RWPE1 (cell line): ENCODE measurements at regions not wholly inside any gene's neighbourhood (a gene's known extent, or its start where the extent isn't known, plus 50 kb on each side); places are given as distances from the start of the nearest gene placed in this dataset.

ENCODE experiments used
- CTCF ChIA-PET: fragments of 350-600 bp; sonication (Branson Sonifier 250); formaldehyde crosslinking; extraction: SDS; loops from one replicate; lab custom pipeline; 2021; lab: Yijun Ruan, JAX
- POLR2A ChIA-PET: fragments of 400-600 bp; formaldehyde crosslinking; extraction: SDS; loops from one replicate; lab custom pipeline; 2020; ENCODE audit warnings: antibody characterized with exemption; ENCODE audit not compliant: low non-redundant PET; lab: Yijun Ruan, JAX
- DNase-seq: peaks from one replicate; pipeline ENCODE4 v3.0.0; 2012; ENCODE audit warnings: low spot score
- H3K27ac ChIP-seq: fragments of 450-650 bp; 2 replicates; pipeline ENCODE4 v1.5.1; 2017
- TF ChIP-seq, protein P1 (sequence below): fragments of 450-650 bp; conservative IDR thresholded peaks from 2 replicates; pipeline ENCODE4 v1.5.1; 2017; ENCODE audit warnings: low read depth, mild to moderate bottlenecking

DNA sequence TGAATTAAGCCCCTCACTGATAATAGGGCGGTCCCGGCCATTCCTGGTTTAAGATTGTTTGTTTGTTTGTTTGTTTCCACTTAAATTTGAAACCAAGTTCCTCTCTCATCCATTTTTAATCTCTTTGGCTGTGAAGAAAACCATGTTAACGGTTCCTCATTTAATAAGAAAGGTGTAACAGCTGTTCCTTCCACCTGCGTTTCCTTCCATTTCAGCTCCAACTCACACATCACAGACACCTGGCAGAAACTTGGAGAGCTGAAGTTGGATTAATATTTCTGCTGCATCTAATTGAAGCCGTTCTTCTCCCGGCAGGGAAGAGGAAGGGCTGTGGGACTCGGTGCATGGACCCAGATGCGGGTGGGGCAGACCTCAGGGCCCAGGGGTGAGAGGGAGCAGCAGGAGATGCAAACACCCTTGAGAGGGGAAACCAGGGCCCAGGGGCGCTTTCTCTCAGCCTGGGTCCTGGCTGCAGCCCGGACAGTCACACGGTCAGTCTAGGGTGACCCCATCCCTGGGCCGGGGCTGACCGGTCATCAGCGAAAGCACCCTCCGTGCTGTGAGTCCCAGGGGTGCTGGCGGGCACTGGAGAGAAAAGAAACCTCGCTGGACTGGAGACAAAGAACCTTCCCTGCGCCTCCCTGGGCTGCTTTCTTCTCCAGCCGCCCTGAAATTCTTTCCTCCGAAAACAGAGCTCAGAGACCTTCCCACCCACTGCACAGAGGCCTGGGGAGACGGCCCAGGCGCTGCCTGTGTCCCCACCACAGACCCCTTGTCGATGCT, 242.0 kb downstream of the BRD1 start:
- CTCF ChIA-PET: no interaction called here
- POLR2A ChIA-PET: no interaction called here
- H3K27ac ChIP-seq: no peak overlapping the region
- no peak for DNase-seq
- TF ChIP-seq, protein P1, sequence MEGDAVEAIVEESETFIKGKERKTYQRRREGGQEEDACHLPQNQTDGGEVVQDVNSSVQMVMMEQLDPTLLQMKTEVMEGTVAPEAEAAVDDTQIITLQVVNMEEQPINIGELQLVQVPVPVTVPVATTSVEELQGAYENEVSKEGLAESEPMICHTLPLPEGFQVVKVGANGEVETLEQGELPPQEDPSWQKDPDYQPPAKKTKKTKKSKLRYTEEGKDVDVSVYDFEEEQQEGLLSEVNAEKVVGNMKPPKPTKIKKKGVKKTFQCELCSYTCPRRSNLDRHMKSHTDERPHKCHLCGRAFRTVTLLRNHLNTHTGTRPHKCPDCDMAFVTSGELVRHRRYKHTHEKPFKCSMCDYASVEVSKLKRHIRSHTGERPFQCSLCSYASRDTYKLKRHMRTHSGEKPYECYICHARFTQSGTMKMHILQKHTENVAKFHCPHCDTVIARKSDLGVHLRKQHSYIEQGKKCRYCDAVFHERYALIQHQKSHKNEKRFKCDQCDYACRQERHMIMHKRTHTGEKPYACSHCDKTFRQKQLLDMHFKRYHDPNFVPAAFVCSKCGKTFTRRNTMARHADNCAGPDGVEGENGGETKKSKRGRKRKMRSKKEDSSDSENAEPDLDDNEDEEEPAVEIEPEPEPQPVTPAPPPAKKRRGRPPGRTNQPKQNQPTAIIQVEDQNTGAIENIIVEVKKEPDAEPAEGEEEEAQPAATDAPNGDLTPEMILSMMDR: no peak

DNA sequence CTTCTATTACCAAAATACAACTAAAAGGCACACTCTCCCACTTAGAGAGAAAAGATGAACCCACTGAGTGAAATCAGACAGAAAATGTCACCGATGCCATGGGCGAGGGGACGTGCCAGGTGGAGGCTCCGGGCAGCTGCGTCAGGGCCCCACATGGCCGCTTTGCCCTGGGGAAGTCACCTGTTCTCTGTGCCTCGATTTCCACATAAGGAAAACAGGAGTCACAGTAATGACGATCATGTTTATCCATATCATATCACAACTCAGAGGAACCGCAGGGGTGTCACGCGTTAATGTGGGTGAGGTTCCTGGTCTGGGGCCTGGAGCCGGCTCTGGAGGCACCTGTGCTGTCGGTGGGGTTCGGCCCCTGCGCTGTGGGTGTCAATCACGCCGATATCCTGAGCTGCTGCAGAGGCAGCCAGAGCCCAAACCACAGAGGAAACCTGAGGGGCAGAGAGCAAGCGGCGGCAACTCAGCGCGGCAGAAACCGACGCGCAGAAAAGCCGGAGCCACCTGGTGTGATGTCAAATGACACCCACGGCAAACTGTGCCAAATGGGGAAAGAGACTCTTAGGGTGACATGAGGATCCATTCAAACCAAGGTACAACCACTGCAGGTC, 243.7 kb downstream of the BRD1 start:
- ChIA-PET CTCF (no interaction called here), POLR2A (no interaction called here)
- no peak overlapping the region for H3K27ac ChIP-seq
- DNase-seq: no peak
- TF ChIP-seq, protein P1: no peak

DNA sequence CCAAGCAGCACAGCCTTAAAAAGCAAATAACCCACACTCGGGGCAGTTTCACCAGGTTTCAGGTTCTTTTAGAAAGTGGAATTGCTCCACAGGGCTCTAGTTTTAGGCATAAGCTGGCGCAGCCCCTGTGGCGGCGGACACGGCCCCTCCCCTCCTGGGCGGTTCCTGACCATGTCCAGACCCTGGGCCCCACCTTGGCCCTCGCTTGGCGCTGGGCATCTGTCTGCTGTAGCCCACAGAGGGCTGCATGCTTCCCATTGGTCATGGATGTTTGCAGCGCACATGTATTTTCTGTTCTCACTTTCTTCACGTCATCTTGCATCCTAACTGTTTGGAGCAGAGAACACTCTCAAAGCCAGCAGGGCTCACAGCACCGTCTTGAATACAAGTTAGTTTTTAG, 244.3 kb downstream of the BRD1 start:
- CTCF ChIA-PET: no interaction called here
- H3K27ac ChIP-seq: no peak overlapping the region
- no peak for DNase-seq
- POLR2A ChIA-PET: no interaction called here
- TF ChIP-seq, protein P1: no peak

DNA sequence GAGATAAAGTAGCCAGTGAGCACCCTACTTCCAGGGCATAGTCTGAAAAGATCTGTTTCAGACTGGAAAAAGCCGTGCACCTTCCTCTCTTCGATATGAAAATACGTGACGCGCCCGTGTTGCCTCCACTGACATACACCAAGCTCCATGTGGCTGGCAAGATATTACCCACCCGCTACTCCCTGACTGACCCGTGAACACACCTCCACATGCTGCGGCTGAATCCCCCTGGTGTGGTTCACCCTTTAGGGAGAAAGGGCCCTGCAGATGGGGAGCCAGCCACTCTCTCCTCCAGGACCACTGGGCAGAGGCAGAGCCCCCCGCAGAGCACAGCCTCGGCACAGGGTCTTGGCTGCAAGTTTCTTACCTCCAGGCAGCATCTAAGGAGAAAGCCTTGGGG, 245.0 kb downstream of the BRD1 start:
- POLR2A ChIA-PET: no interaction called here
- no peak for DNase-seq
- H3K27ac ChIP-seq: no peak overlapping the region
- TF ChIP-seq, protein P1: no peak
- CTCF ChIA-PET: no interaction called here

DNA sequence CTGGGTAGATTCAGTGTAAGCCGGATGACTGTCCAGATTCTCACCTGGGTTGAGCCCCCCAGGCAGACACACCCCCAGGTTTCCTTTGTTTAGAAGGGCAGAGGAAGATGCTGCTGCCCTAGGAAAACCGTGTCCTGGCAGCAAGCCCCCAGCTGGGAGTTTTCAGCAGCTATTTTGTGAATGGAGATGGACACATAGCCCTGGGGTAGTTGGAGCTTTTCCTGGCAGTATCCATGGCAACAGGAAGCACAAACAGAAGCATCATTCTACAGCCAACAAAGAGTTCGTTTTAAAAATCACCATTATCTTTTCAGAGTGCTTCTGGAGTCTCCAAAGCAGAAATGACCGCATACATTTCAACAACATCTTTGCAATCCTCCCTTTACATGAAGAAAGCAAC, 245.5 kb downstream of the BRD1 start:
- TF ChIP-seq, protein P1: no peak
- CTCF ChIA-PET: no interaction called here

DNA sequence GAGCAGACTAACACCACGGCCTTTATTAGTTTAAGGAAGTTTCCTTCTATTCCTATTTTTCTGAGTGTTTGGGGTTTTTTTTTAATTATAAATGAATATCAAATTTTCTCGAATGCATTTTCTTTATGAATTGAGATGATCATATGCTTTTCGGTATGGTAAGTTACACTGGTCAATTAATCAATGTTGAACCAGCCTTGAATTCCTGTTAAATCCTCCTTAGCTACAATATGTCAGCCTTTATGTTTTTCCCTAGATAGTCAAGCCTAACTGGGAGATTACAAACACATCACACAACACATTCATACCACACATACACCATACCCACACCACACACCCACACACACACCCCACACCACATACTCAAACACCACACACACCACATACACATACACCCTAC, 247.6 kb downstream of the BRD1 start:
- ChIA-PET CTCF (no interaction called here), POLR2A (no interaction called here)
- no peak overlapping the region for H3K27ac ChIP-seq
- TF ChIP-seq, protein P1: no peak
- no peak for DNase-seq

More for the DNA sequence above, 245.5 kb downstream of the BRD1 start:
- no peak for DNase-seq
- POLR2A ChIA-PET: no interaction called here
- H3K27ac ChIP-seq: no peak overlapping the region
